OCI-LY1 (cell line): ENCODE measurements at regions not wholly inside any gene's neighbourhood (a gene's known extent, or its start where the extent isn't known, plus 50 kb on each side); places are given as distances from the start of the nearest gene placed in this dataset.

Experiments used
- H2AFZ ChIP-seq: fragments of 200-600 bp; sonication (generic), shearing (Covaris generic); 2 replicates; pipeline ENCODE4 v1.6.0; 2014; ENCODE audit warnings: antibody characterized with exemption, mild to moderate bottlenecking, low read length
- H3F3A ChIP-seq: fragments of 200-600 bp; sonication (generic), shearing (Covaris generic); 2 replicates; pipeline ENCODE4 v1.6.0; 2014; ENCODE audit warnings: mild to moderate bottlenecking, antibody characterized with exemption, low read length, moderate library complexity; ENCODE audit not compliant: insufficient read depth
- H3K27ac ChIP-seq: fragments of 200-600 bp; sonication (generic); 2 replicates; pipeline ENCODE4 v1.5.1; 2014; ENCODE audit warnings: low read length, mixed run types, mild to moderate bottlenecking, low read depth; ENCODE audit not compliant: poor library complexity, severe bottlenecking
- H3K27me3 ChIP-seq: fragments of 200-600 bp; sonication (generic); 2 replicates; pipeline ENCODE4 v1.6.0; 2014; ENCODE audit warnings: antibody characterized with exemption, mild to moderate bottlenecking, low read length, moderate library complexity; ENCODE audit not compliant: insufficient read depth
- H3K36me3 ChIP-seq: fragments of 200-600 bp; sonication (generic); 2 replicates; pipeline ENCODE4 v1.6.1; 2014; ENCODE audit warnings: mild to moderate bottlenecking, antibody characterized with exemption, low read length, moderate library complexity, mixed read lengths; ENCODE audit not compliant: insufficient read depth
- H3K4me1 ChIP-seq: fragments of 200-600 bp; sonication (generic); 2 replicates; pipeline ENCODE4 v1.5.1; 2014; ENCODE audit warnings: mild to moderate bottlenecking, low read length, moderate library complexity; ENCODE audit not compliant: insufficient read depth, severe bottlenecking
- H3K4me2 ChIP-seq: fragments of 200-600 bp; sonication (generic), shearing (Covaris generic); 2 replicates; pipeline ENCODE4 v1.6.1; 2014; ENCODE audit warnings: low read length
- H3K4me3 ChIP-seq: fragments of 200-600 bp; sonication (generic); 2 replicates; pipeline ENCODE4 v1.5.1; 2014; ENCODE audit warnings: low read length, low read depth, mild to moderate bottlenecking, mixed read lengths; ENCODE audit not compliant: poor library complexity, severe bottlenecking
- H3K79me2 ChIP-seq: fragments of 200-600 bp; shearing (Covaris generic); 2 replicates; pipeline ENCODE4 v1.6.1; 2016; ENCODE audit warnings: mixed run types, low read length, mixed read lengths; ENCODE audit not compliant: insufficient read depth
- H3K9ac ChIP-seq: fragments of 200-600 bp; sonication (generic), shearing (Covaris generic); 2 replicates; pipeline ENCODE4 v1.6.1; 2014; ENCODE audit warnings: mild to moderate bottlenecking, low read length, mixed read lengths
- H3K9me2 ChIP-seq: fragments of 200-600 bp; sonication (generic), shearing (Covaris generic); 2 replicates; pipeline ENCODE4 v1.6.1; 2014; ENCODE audit warnings: low read depth, mild to moderate bottlenecking, low read length, mixed read lengths
- H3K9me3 ChIP-seq: fragments of 200-600 bp; shearing (Covaris generic); 2 replicates; pipeline ENCODE4 v1.6.1; 2014; ENCODE audit warnings: low read length, mixed read lengths
- H4K20me1 ChIP-seq: fragments of 200-600 bp; sonication (generic), shearing (Covaris generic); 2 replicates; pipeline ENCODE4 v1.6.0; 2016; ENCODE audit warnings: mild to moderate bottlenecking, low read length; ENCODE audit not compliant: insufficient read depth
- EZH2 ChIP-seq: fragments of 200-600 bp; sonication (generic), shearing (Covaris generic); IDR thresholded peaks from 2 replicates; pipeline ENCODE4 v1.8.0; 2017; ENCODE audit warnings: borderline replicate concordance, mixed run types, mild to moderate bottlenecking, antibody characterized with exemption, low read length, moderate library complexity, mixed read lengths
- TF ChIP-seq, protein P1 (sequence below): fragments of 200-600 bp; sonication (generic), shearing (Covaris generic); IDR thresholded peaks from 2 replicates; pipeline ENCODE4 v1.5.1; 2017; ENCODE audit warnings: mild to moderate bottlenecking, antibody characterized with exemption, low read length, moderate library complexity, mixed read lengths

DNA sequence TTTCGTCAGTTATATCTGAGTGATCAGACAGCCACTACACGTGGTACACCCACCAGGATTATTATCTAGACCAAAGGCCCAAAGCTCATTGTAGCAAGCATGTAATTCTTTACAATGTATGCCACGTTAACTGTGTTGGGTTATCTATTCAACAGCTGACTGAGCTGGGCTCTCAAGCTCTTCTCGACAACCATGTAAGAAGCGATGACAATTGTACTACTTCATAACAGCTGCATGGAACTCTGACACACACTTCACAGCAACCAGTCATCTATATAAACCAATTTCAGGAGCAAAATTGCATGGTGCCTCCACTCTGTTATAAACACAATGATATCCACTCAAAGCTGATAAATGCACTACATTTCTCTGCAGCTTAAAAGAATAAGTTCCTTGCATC is 701.8 kb downstream of the NR4A2 start:
- Histone ChIP-seq H3K36me3 (no peaks in the 10 kb centered on the region), H3K27ac (no peak overlapping the region), H3K4me3 (no peak overlapping the region), H3K79me2 (no peaks in the 10 kb centered on the region), H3K27me3 (no peaks in the 10 kb centered on the region), H3F3A (no peaks in the 10 kb centered on the region), H3K9me2 (no peaks in the 10 kb centered on the region), H3K9me3 (no peaks in the 10 kb centered on the region), H3K9ac (no peak overlapping the region), H3K4me2 (no peak overlapping the region), H2AFZ (no peak overlapping the region), H3K4me1 (no peaks in the 10 kb centered on the region), H4K20me1 (no peaks in the 10 kb centered on the region)
- no peak for TF ChIP-seq EZH2
- TF ChIP-seq, protein P1, sequence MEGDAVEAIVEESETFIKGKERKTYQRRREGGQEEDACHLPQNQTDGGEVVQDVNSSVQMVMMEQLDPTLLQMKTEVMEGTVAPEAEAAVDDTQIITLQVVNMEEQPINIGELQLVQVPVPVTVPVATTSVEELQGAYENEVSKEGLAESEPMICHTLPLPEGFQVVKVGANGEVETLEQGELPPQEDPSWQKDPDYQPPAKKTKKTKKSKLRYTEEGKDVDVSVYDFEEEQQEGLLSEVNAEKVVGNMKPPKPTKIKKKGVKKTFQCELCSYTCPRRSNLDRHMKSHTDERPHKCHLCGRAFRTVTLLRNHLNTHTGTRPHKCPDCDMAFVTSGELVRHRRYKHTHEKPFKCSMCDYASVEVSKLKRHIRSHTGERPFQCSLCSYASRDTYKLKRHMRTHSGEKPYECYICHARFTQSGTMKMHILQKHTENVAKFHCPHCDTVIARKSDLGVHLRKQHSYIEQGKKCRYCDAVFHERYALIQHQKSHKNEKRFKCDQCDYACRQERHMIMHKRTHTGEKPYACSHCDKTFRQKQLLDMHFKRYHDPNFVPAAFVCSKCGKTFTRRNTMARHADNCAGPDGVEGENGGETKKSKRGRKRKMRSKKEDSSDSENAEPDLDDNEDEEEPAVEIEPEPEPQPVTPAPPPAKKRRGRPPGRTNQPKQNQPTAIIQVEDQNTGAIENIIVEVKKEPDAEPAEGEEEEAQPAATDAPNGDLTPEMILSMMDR: no peak

DNA sequence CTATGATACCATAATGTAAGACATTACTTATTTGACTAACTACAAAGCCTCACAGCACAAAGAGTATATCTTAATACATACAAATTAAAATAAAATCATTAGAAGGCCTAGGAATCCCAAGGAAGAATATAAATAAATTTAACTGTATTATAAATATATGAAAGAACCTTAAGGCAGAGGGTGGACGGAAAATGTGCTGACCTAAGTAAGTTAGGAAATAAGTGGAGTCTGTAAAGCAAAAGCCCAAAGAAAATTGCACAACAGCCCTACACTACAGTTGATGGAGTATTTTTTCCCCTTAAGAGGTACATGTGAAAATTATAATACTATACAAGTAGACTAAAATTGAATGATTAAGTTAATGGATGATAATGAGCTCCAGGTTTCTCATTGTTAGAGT is 710.1 kb downstream of the NR4A2 start:
- no peak for TF ChIP-seq EZH2
- TF ChIP-seq, protein P1: no peak
- no peak overlapping the region for H3K27ac ChIP-seq
- no peaks in the 10 kb centered on the region for H3K27me3 ChIP-seq
- H3F3A ChIP-seq: no peaks in the 10 kb centered on the region
- no peaks in the 10 kb centered on the region for H3K36me3 ChIP-seq
- no peaks in the 10 kb centered on the region for H4K20me1 ChIP-seq
- no peak overlapping the region for H3K4me3 ChIP-seq
- no peaks in the 10 kb centered on the region for H3K9me3 ChIP-seq
- H3K9ac ChIP-seq: no peak overlapping the region
- no peaks in the 10 kb centered on the region for H3K4me1 ChIP-seq
- H3K4me2 ChIP-seq: no peak overlapping the region
- H3K9me2 ChIP-seq: no peaks in the 10 kb centered on the region
- no peak overlapping the region for H2AFZ ChIP-seq
- no peaks in the 10 kb centered on the region for H3K79me2 ChIP-seq

DNA sequence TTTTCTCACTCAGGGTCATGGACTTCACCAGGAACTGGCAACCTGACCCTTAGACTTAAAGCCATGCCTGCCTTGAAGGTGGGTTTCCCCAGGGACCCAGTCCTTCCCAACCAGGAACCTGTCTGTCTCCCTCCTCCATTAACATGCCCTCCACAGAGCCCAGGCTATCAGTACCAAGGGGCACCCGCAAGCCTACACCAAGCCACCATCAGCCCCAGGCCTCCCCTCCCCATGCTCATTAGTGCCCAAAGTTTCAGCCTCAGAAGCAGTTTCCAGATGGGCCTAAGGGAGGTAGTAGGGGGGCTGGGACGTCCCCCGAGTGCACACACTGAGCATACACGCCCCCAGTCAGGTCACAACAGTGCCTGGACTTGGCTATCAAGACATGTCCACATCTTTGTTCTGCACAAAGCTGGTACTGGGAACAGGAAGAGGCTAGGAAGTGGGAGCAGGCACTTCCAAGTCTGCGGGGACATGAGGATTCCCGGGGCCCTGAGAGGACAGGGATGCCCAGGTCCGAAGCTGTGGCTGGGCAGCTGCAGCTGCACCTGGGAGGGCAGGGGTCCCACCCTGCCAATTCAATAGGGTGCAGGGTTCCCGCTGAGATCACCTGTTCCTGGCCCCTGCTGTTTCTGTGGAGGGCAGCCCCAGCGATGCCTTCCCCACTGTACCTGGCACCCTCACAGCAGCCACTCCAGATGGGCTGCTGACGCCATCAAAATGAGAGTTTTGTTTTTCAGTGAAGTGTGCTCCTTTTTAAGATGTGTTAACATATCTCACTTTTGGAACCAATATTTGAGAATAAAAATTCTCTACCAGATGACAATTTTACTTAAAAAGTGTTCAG is 731.4 kb downstream of the NR4A2 start:
- Histone ChIP-seq H4K20me1 (no peaks in the 10 kb centered on the region), H3K27ac (no peak overlapping the region), H3K27me3 (no peaks in the 10 kb centered on the region), H3K9me2 (no peaks in the 10 kb centered on the region), H3K79me2 (no peaks in the 10 kb centered on the region), H3K36me3 (no peaks in the 10 kb centered on the region), H3K4me2 (no peak overlapping the region), H3K4me3 (no peak overlapping the region), H3K9ac (no peak overlapping the region), H3F3A (no peaks in the 10 kb centered on the region), H2AFZ (no peak overlapping the region), H3K9me3 (no peaks in the 10 kb centered on the region), H3K4me1 (no peaks in the 10 kb centered on the region)
- no peak for TF ChIP-seq EZH2
- TF ChIP-seq, protein P1: no peak
